ENCODE measurements at regions not wholly inside any gene's neighbourhood (a gene's known extent, or its start where the extent isn't known, plus 50 kb on each side); places are given as distances from the start of the nearest gene placed in this dataset.

- TF ChIP-seq CTCF (IDR thresholded peaks at IDR 0.05) = no peak
- TF ChIP-seq POLR2A (IDR thresholded peaks at IDR 0.05) = no peak
- DNase-seq = no peak
- no peak overlapping the region for H3K4me3 ChIP-seq
- no peaks in the 10 kb centered on the region for H3K9me3 ChIP-seq
- intact Hi-C loops (cut with DNase I) = no loop called here
- no peaks in the 10 kb centered on the region for H3K27me3 ChIP-seq
- H3K4me1 ChIP-seq = no peaks in the 10 kb centered on the region
- 84 to 87% methylated on average over 1 of the region's 1 CpG for WGBS, 2 donors
- H3K27ac ChIP-seq = no peak overlapping the region
- no peaks in the 10 kb centered on the region for H3K36me3 ChIP-seq
Measured at GRCh38 chr4:19135895-19136633, 1114.5 kb upstream of the LCORL start.

- intact Hi-C loops (cut with DNase I) = no loop called here
- Histone ChIP-seq H3K27ac (no peak overlapping the region), H3K4me3 (no peak overlapping the region), H3K27me3 (no peaks in the 10 kb centered on the region), H3K9me3 (no peaks in the 10 kb centered on the region), H3K36me3 (no peaks in the 10 kb centered on the region), H3K4me1 (no peaks in the 10 kb centered on the region)
- no peak for DNase-seq
- TF ChIP-seq CTCF (IDR thresholded peaks at IDR 0.05) = no peak
- TF ChIP-seq POLR2A (IDR thresholded peaks at IDR 0.05) = no peak
- 48 to 50% methylated on average over 3 of the region's 3 CpGs for WGBS, 2 donors
Measured at GRCh38 chr4:19134685-19135084, 1113.1 kb upstream of the LCORL start.

GRCh38 chr4:19133315-19133714 is 1111.8 kb upstream of the LCORL start:
- intact Hi-C loops (cut with DNase I) = no loop called here
- Histone ChIP-seq H3K9me3 (no peaks in the 10 kb centered on the region), H3K4me1 (no peaks in the 10 kb centered on the region), H3K27me3 (no peaks in the 10 kb centered on the region), H3K4me3 (no peak overlapping the region), H3K36me3 (no peaks in the 10 kb centered on the region), H3K27ac (no peak overlapping the region)
- 31 to 40% methylated on average over 1 of the region's 1 CpG for WGBS, 2 donors
- TF ChIP-seq CTCF (IDR thresholded peaks at IDR 0.05) (no peak), POLR2A (IDR thresholded peaks at IDR 0.05) (no peak)
- no peak for DNase-seq

GRCh38 chr4:19130866-19131265 is 1109.3 kb upstream of the LCORL start:
- no peak overlapping the region for H3K4me3 ChIP-seq
- no peak for DNase-seq
- H3K27me3 ChIP-seq = no peaks in the 10 kb centered on the region
- no peaks in the 10 kb centered on the region for H3K4me1 ChIP-seq
- TF ChIP-seq CTCF (IDR thresholded peaks at IDR 0.05) (no peak), POLR2A (IDR thresholded peaks at IDR 0.05) (no peak)
- H3K36me3 ChIP-seq = no peaks in the 10 kb centered on the region
- no peak overlapping the region for H3K27ac ChIP-seq
- H3K9me3 ChIP-seq = no peaks in the 10 kb centered on the region
- intact Hi-C loops (cut with DNase I) = no loop called here

- H3K27me3 ChIP-seq = no peaks in the 10 kb centered on the region
- no peaks in the 10 kb centered on the region for H3K4me1 ChIP-seq
- TF ChIP-seq POLR2A (IDR thresholded peaks at IDR 0.05) = no peak
- TF ChIP-seq CTCF (IDR thresholded peaks at IDR 0.05) = no peak
- WGBS, 2 donors = 69 to 83% methylated on average over 1 of the region's 1 CpG
- no peak for DNase-seq
- no peak overlapping the region for H3K4me3 ChIP-seq
- no peak overlapping the region for H3K27ac ChIP-seq
- no peaks in the 10 kb centered on the region for H3K9me3 ChIP-seq
- H3K36me3 ChIP-seq = no peaks in the 10 kb centered on the region
- intact Hi-C loops (cut with DNase I) = no loop called here
Measured at GRCh38 chr4:19128176-19128575, 1106.6 kb upstream of the LCORL start.

All from esophagus squamous epithelium (tissue), 5 donors.